ENCODE measurements at regions not wholly inside any gene's neighbourhood (a gene's known extent, or its start where the extent isn't known, plus 50 kb on each side); places are given as distances from the start of the nearest gene placed in this dataset.

DNA sequence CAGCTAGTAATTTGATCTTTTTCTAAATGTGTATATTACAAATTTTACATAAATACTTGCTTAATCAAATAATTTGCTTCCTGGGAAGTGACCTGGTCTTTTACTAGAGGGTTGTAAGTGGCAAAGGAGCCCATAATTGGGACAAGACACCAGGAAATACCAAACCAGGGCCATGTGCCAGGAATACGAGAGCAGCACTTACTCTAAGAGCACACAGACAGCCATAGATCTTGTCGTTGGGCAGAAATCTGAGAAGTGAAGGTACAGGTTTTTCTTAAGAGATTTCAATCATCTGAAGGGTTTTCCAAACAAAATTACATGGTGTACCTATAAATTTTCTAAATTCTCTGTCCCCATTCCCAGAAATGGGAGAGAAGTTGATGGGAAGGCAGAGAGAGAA, 179.3 kb downstream of the HINT1 start:
- TF ChIP-seq ZNF302 (tag by site-specific recombination; IDR thresholded peaks at IDR 0.05; ENCODE audit: low read depth) (no peak), ZFP3 (tag by site-specific recombination; IDR thresholded peaks at IDR 0.05; ENCODE audit: low read depth) (no peak), ZNF670 (tag by site-specific recombination; IDR thresholded peaks at IDR 0.05; ENCODE audit: low read depth) (no peak)
- TF ChIP-seq, protein P1, sequence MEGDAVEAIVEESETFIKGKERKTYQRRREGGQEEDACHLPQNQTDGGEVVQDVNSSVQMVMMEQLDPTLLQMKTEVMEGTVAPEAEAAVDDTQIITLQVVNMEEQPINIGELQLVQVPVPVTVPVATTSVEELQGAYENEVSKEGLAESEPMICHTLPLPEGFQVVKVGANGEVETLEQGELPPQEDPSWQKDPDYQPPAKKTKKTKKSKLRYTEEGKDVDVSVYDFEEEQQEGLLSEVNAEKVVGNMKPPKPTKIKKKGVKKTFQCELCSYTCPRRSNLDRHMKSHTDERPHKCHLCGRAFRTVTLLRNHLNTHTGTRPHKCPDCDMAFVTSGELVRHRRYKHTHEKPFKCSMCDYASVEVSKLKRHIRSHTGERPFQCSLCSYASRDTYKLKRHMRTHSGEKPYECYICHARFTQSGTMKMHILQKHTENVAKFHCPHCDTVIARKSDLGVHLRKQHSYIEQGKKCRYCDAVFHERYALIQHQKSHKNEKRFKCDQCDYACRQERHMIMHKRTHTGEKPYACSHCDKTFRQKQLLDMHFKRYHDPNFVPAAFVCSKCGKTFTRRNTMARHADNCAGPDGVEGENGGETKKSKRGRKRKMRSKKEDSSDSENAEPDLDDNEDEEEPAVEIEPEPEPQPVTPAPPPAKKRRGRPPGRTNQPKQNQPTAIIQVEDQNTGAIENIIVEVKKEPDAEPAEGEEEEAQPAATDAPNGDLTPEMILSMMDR (tag by site-specific recombination; IDR thresholded peaks at IDR 0.05): no peak
